HG03135 (cell line): ENCODE measurements at regions not wholly inside any gene's neighbourhood (a gene's known extent, or its start where the extent isn't known, plus 50 kb on each side); places are given as distances from the start of the nearest gene placed in this dataset.
"Not testable (repeated sequence)": the region's sequence is repeated elsewhere in the genome, so short reads cannot be mapped to it uniquely, and the experiment has no call there.

Experiments used
- ATAC-seq: cut with Tn5 transposase; IDR thresholded peaks from one replicate; pipeline ENCODE4 v1.9.1; 2021; ENCODE audit warnings: mild to moderate bottlenecking, moderate library complexity; ENCODE audit not compliant: unreplicated experiment

DNA sequence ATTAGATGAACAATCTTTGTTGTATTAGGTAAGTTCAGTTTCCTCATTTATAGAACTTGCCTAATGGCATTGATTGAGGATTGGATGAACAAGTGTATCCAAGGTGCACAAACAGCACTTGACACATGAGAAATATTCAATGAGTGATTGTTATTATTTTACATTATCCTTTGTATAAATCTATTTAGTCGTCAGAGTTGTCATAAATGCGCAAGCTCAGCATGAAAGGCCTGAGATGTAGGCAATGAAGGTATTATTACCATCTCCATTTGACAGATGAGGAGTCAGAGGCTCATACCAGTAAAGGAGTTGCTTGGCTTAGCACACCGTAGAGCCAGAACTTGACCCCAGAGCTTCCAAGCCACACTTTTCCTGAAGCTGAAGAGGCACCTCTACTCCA is 291.4 kb downstream of the C1D start:
- ATAC-seq = no peak

DNA sequence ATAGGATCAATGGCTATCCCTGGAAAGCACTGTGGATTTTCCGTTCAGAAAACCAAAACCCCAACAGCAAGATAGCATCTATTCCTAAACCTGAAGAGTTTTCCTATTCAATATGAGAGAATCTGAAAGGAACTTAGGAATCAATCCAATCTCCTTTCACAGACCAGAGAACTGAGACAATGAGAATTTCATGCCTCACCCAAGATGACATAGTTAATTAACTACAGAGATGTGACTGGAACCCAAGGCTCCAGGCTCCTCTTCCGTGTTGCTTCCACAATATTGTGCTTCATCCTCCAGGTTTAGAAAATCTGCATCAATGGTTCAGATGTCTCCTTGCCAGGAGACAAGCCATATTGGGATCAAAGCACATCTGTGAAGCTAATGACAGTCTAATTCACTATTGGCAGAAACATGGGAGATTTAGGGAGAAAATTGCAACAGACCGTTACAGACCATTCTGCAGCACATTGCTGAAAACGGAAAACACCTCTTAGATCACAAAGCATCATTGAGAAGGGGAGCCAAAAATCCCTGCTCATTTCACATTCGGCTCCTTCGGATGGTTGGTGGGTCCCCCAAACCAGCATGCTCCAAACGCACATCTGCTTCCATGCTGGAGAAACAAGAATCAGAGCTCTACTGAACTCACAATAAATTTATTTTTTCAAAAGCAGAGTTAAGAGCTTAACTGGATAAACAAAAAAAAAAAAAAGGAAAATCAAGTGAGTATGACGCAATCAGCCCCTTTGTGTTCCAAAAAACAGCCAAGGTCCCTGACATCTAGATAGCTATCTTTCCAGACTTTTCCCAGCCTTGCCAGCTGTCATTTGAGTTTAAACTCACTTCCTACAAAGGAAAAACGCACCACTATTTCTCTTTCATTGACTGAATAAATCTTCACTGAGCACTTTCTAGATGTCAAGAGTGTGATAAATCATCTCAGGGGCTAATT is 290.3 kb downstream of the C1D start:
- no peak for ATAC-seq

DNA sequence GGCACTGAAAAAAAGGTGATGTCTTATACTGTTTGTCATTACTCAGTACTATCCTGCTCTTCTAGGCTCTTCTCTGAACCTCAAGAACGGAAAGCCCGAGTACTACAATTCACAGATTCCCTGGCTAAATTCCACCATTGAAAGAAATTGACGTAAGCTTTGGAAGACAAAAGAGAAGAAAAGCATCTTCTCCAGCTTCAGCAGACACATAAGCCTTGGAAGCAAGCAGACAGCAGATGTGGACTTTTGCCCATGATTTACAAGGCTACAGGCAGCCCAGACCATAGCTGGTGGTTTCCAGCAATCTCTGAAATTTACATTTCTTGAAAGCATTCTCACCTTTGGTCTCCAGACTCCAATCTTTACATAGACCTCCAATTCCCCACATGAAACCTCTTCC is 289.0 kb downstream of the C1D start:
- ATAC-seq = no peak

DNA sequence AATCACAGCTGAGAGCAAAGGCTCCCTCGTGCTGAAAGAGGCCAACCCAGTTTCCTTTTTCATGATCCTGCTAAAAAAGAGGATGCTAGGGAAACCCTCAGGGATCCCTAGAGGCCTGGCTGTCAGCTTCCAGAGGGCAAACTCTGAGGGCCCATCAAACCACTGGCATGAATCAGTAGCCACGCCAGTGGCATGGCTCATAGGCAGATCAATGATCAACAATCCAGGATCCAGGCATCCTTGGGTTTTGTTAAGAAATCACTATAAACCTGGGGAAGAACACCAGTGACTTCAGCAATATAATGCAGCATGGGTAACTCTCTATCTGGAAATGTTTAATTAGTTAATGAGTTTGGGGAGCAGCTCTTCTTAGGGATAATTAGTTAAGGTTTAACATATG is 286.5 kb downstream of the C1D start:
- no peak for ATAC-seq

DNA sequence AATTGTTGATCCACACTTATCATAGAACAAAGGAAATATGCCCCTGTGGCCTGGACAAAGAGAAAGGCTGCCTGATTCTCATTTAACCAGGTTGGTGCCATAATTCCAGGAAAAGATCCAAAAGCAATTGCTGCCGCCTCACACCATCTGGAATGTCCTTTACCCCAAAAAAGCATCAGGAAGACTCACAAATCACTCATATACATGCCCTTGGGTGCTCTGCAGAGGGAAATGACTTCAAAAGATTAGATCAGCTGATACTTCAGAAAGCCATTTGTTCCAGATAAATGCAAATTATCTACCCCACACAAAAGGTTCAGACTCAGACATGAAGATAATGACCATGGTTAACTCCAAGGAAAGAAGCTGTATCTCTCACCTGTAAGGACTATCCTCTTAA is 285.8 kb downstream of the C1D start:
- ATAC-seq = no peak

DNA sequence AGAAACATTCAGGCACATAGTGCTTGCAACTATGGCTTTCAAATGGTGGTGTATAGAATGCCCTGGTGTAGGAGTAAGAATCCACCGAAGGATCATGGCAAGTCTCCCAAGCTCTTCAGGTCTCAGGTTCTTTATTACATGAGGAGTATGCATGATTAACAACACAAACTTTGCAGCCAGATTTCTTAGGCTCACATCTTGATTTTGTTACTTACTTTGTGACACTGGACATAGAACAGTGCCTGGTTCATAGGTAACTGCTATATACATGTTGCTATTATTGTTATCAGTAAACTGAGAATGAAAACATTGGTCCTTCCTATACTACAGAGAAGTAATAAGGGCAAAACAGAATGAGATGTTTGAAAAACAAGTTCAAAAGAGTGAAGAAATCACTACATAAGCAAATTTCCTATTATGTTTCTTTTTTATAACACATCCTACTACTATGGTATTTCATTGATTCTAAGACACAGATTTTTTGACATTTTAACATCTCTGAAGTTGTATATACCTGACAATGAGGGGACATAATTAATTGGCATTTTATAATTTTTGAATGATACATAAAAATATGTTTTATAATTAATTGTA is 284.9 kb downstream of the C1D start:
- no peak for ATAC-seq

- ATAC-seq = not testable (repeated sequence)
These were observed 282.0 kb downstream of the C1D start for GRCh38 chr2:67780841-67781240.

- ATAC-seq = no peak
These were observed 280.4 kb downstream of the C1D start for GRCh38 chr2:67782443-67782842.

DNA sequence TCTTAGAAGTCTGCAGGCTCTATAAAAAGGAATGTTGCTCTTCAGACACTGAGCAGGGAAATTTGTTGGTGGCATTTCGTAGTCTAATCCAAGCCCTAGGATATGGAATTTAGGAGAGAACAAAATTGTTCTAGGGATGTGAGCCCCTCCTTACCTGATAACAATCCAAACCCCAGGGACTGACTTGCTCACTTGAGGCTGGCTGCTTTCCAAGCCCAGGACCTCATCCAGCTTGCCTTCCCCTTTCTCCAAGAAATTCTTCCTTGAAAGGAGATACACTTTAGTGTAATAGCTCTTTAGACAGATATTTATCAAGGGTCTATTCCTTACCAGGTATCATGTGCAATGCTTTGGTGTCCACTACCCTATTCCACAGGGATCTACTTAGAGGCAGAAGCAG is 279.8 kb downstream of the C1D start:
- no peak for ATAC-seq

- ATAC-seq = no peak
These were observed 272.2 kb downstream of the C1D start for GRCh38 chr2:67790622-67791021.

DNA sequence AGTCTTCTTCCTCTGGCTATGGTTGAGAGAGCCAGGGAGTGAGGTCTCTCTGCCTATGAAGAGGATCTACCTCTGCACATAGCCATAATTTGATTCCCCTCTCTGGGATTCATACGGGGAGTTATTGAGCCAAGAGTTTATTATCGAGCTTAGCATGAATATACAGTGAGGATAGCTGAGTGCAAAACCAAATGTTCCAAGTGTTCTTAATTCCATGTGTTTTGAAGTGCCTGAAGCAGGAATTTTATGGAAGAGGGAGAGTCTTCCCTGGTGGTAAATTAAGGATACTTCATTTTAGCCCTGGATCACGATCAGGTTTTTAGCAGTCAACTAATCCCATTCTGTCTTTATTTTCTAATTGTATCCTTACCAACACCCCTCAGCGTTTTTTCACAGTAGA is 270.6 kb downstream of the C1D start:
- ATAC-seq = no peak

DNA sequence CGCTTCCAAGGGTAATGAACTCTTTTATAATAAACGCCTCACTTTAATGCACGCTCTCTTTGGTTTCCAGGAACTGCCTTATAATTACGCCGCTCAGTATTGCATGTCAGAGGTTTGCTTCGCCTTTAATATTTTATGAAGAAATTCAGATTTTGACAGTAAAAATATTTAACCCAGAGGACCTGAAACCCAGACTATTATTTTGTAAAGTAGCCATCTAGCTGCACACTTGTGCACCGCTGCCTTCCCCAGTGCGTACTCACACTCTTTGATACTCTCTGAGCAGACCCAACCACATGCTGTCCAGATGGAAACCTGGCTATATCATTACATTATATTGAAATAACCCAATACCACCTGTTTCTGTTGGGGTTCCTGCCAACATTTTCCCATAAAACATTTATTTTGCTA is 270.1 kb downstream of the C1D start:
- ATAC-seq = no peak

- no peak for ATAC-seq
These were observed 264.8 kb downstream of the C1D start for GRCh38 chr2:67797801-67798540.

GRCh38 chr2:67798541-67799160 is 264.2 kb downstream of the C1D start:
- ATAC-seq = no peak

- ATAC-seq = no peak
These were observed 262.9 kb downstream of the C1D start for GRCh38 chr2:67799886-67800285.

DNA sequence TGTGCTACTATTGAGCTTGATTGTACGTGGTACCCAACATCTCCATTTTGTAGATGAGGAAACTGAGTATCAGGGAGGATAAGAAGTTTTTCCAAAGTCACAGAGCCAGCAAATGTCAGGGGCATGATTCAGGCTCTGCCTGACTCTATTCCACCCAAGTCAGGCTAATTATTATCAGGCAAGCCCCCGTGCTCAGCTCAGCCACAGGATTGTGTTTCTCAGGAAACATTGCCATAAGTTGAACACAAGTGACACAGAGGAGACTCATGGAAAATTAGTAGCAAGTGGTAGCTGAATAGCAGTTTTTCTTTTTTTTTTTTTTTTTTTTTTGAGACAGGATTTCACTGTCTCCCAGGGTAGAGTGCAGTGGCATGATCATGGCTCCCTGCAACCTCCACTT is 260.5 kb downstream of the C1D start:
- no peak for ATAC-seq

DNA sequence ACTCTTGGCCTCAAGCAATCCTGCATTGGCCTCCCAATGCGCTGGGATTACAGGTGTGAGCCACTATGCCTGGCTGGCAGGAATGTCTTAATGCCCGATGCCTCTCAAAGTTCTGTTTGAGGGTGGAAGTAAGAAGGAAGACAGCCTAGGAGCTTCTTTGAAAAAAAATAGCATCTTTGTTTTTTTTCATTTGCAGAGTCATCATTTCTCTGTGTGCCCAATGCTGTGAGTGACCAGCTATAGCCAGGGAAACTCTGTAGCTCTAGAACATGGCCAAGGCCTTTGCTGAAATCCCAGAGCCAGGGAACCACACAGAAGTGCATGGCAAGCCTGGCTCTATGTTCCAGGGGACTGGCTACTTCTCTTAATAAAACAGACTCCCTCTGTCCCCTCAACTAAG is 260.0 kb downstream of the C1D start:
- no peak for ATAC-seq

DNA sequence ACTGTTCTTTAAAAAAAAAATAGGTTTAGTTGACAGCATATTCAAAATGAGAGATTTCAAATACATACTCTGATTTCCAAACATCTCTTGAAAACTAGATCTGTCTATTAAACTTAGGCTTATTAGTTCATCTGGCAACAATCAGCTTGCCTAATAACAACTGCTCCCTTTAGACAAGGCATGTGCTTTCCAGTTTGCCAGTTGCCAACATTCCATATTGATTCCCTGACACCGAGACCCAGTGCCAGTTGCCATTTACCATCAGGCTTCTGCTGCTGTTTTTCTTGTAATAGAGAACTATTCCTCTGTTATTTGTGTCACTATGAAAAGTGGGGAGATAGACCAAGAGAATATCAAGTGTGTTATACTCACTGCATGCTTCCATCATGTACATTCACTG is 256.0 kb downstream of the C1D start:
- ATAC-seq = no peak

- ATAC-seq = no peak
These were observed 254.7 kb downstream of the C1D start for GRCh38 chr2:67808112-67808511.

- no peak for ATAC-seq
These were observed 250.1 kb downstream of the C1D start for GRCh38 chr2:67812682-67813081.

- ATAC-seq = no peak
These were observed 239.1 kb downstream of the C1D start for GRCh38 chr2:67823726-67824125.
